ENCODE measurements at regions not wholly inside any gene's neighbourhood (a gene's known extent, or its start where the extent isn't known, plus 50 kb on each side); places are given as distances from the start of the nearest gene placed in this dataset.
"Not testable (repeated sequence)": the region's sequence is repeated elsewhere in the genome, so short reads cannot be mapped to it uniquely, and the experiment has no call there.

- Mint-ChIP-seq H3K27ac (no peak overlapping the region), H3K4me1 (no peaks in the 10 kb centered on the region), H3K9me3 (peaks cover 7% of the 10 kb centered on the region), H3K27me3 (no peaks in the 10 kb centered on the region), H3K36me3 (ENCODE audit: low read depth) (no peaks in the 10 kb centered on the region), H3K4me3 (no peak overlapping the region)
- DNase-seq (no peak), ATAC-seq (no peak)
Measured at GRCh38 chr1:82785268-82785790, 984.6 kb downstream of the ADGRL2 start.

GRCh38 chr1:82783044-82783443 is 982.3 kb downstream of the ADGRL2 start:
- no peak for ATAC-seq

GRCh38 chr1:82782599-82782998 is 981.9 kb downstream of the ADGRL2 start:
- Mint-ChIP-seq H3K4me1 (no peaks in the 10 kb centered on the region), H3K4me3 (no peak overlapping the region), H3K36me3 (ENCODE audit: low read depth) (no peaks in the 10 kb centered on the region), H3K9me3 (no peaks in the 10 kb centered on the region), H3K27ac (no peak overlapping the region), H3K27me3 (no peaks in the 10 kb centered on the region)
- DNase-seq = no peak
- ATAC-seq = no peak

More at GRCh38 chr1:82783044-82783443, 982.3 kb downstream of the ADGRL2 start:
- no peaks in the 10 kb centered on the region for H3K4me1 Mint-ChIP-seq
- no peaks in the 10 kb centered on the region for H3K36me3 Mint-ChIP-seq (ENCODE audit: low read depth)
- H3K4me3 Mint-ChIP-seq = no peak overlapping the region
- H3K9me3 Mint-ChIP-seq = no peaks in the 10 kb centered on the region
- no peak for DNase-seq
- no peaks in the 10 kb centered on the region for H3K27me3 Mint-ChIP-seq
- no peak overlapping the region for H3K27ac Mint-ChIP-seq

GRCh38 chr1:82778612-82779011 is 977.9 kb downstream of the ADGRL2 start:
- H3K36me3 Mint-ChIP-seq (ENCODE audit: low read depth) = no peaks in the 10 kb centered on the region
- no peak overlapping the region for H3K27ac Mint-ChIP-seq
- no peak for DNase-seq
- no peaks in the 10 kb centered on the region for H3K27me3 Mint-ChIP-seq
- peaks cover 4% of the 10 kb centered on the region for H3K9me3 Mint-ChIP-seq
- H3K4me3 Mint-ChIP-seq = no peak overlapping the region
- ATAC-seq = no peak
- no peaks in the 10 kb centered on the region for H3K4me1 Mint-ChIP-seq

- H3K36me3 Mint-ChIP-seq (ENCODE audit: low read depth) = no peaks in the 10 kb centered on the region
- no peak for ATAC-seq
- H3K4me3 Mint-ChIP-seq = no peak overlapping the region
- H3K9me3 Mint-ChIP-seq = peaks cover 4% of the 10 kb centered on the region
- no peak for DNase-seq
- no peak overlapping the region for H3K27ac Mint-ChIP-seq
- no peaks in the 10 kb centered on the region for H3K4me1 Mint-ChIP-seq
- no peaks in the 10 kb centered on the region for H3K27me3 Mint-ChIP-seq
Measured at GRCh38 chr1:82777240-82777639, 976.5 kb downstream of the ADGRL2 start.

GRCh38 chr1:82776730-82777129 is 976.0 kb downstream of the ADGRL2 start:
- not testable (repeated sequence) for H3K4me3 Mint-ChIP-seq, ATAC-seq

GRCh38 chr1:82775406-82776000 is 974.8 kb downstream of the ADGRL2 start:
- no peaks in the 10 kb centered on the region for H3K4me1 Mint-ChIP-seq
- DNase-seq (peak; percentile 49), ATAC-seq (no peak)
- no peaks in the 10 kb centered on the region for H3K36me3 Mint-ChIP-seq (ENCODE audit: low read depth)
- H3K4me3 Mint-ChIP-seq = no peak overlapping the region
- H3K27me3 Mint-ChIP-seq = no peaks in the 10 kb centered on the region
- H3K27ac Mint-ChIP-seq = no peak overlapping the region
- H3K9me3 Mint-ChIP-seq = peaks cover 4% of the 10 kb centered on the region

More at GRCh38 chr1:82776730-82777129, 976.0 kb downstream of the ADGRL2 start:
- H3K4me1 Mint-ChIP-seq; H3K36me3 Mint-ChIP-seq (ENCODE audit: low read depth); H3K27me3 Mint-ChIP-seq; DNase-seq; H3K9me3 Mint-ChIP-seq; H3K27ac Mint-ChIP-seq: not testable (repeated sequence)

GRCh38 chr1:82762829-82763532 is 962.2 kb downstream of the ADGRL2 start:
- no peak for DNase-seq

GRCh38 chr1:82759035-82759434 is 958.3 kb downstream of the ADGRL2 start:
- Mint-ChIP-seq H3K9me3 (no peaks in the 10 kb centered on the region), H3K4me1 (no peaks in the 10 kb centered on the region), H3K27ac (no peak overlapping the region), H3K4me3 (no peak overlapping the region), H3K27me3 (no peaks in the 10 kb centered on the region), H3K36me3 (ENCODE audit: low read depth) (no peaks in the 10 kb centered on the region)
- ATAC-seq = no peak
- DNase-seq = no peak

More at GRCh38 chr1:82762829-82763532, 962.2 kb downstream of the ADGRL2 start:
- no peak overlapping the region for H3K4me3 Mint-ChIP-seq
- H3K27ac Mint-ChIP-seq = no peak overlapping the region
- H3K36me3 Mint-ChIP-seq (ENCODE audit: low read depth) = no peaks in the 10 kb centered on the region
- ATAC-seq = no peak
- no peaks in the 10 kb centered on the region for H3K27me3 Mint-ChIP-seq
- H3K4me1 Mint-ChIP-seq = no peaks in the 10 kb centered on the region
- H3K9me3 Mint-ChIP-seq = no peaks in the 10 kb centered on the region

- ATAC-seq (no peak), DNase-seq (no peak)
- no peaks in the 10 kb centered on the region for H3K9me3 Mint-ChIP-seq
- H3K27ac Mint-ChIP-seq = no peak overlapping the region
- H3K36me3 Mint-ChIP-seq (ENCODE audit: low read depth) = no peaks in the 10 kb centered on the region
- H3K4me1 Mint-ChIP-seq = no peaks in the 10 kb centered on the region
- H3K4me3 Mint-ChIP-seq = no peak overlapping the region
- no peaks in the 10 kb centered on the region for H3K27me3 Mint-ChIP-seq
Measured at GRCh38 chr1:82755671-82756070, 954.9 kb downstream of the ADGRL2 start.

GRCh38 chr1:82755191-82755590 is 954.5 kb downstream of the ADGRL2 start:
- Mint-ChIP-seq H3K36me3 (ENCODE audit: low read depth) (no peaks in the 10 kb centered on the region), H3K27ac (no peak overlapping the region), H3K27me3 (no peaks in the 10 kb centered on the region), H3K4me1 (no peaks in the 10 kb centered on the region), H3K4me3 (no peak overlapping the region), H3K9me3 (no peaks in the 10 kb centered on the region)
- no peak for ATAC-seq
- DNase-seq = no peak

- Mint-ChIP-seq H3K4me3 (no peak overlapping the region), H3K36me3 (ENCODE audit: low read depth) (no peaks in the 10 kb centered on the region), H3K4me1 (no peaks in the 10 kb centered on the region), H3K27me3 (no peaks in the 10 kb centered on the region), H3K9me3 (no peaks in the 10 kb centered on the region), H3K27ac (no peak overlapping the region)
- DNase-seq (no peak), ATAC-seq (no peak)
Measured at GRCh38 chr1:82752046-82752445, 951.3 kb downstream of the ADGRL2 start.

- no peak for DNase-seq
- H3K36me3 Mint-ChIP-seq (ENCODE audit: low read depth) = peaks cover 2% of the 10 kb centered on the region
- no peak for ATAC-seq
- H3K27ac Mint-ChIP-seq = no peak overlapping the region
- H3K4me3 Mint-ChIP-seq = no peak overlapping the region
- no peaks in the 10 kb centered on the region for H3K27me3 Mint-ChIP-seq
- peaks cover 21% of the 10 kb centered on the region for H3K9me3 Mint-ChIP-seq
- no peaks in the 10 kb centered on the region for H3K4me1 Mint-ChIP-seq
Measured at GRCh38 chr1:82733645-82734044, 932.9 kb downstream of the ADGRL2 start.

GRCh38 chr1:82731216-82731615 is 930.5 kb downstream of the ADGRL2 start:
- Mint-ChIP-seq H3K27ac (no peak overlapping the region), H3K9me3 (peaks cover 22% of the 10 kb centered on the region), H3K4me3 (no peak overlapping the region), H3K4me1 (no peaks in the 10 kb centered on the region), H3K27me3 (no peaks in the 10 kb centered on the region), H3K36me3 (ENCODE audit: low read depth) (peaks cover 2% of the 10 kb centered on the region)
- ATAC-seq = no peak
- DNase-seq = no peak

GRCh38 chr1:82728206-82728605 is 927.5 kb downstream of the ADGRL2 start:
- Mint-ChIP-seq H3K36me3 (ENCODE audit: low read depth) (peaks cover 2% of the 10 kb centered on the region), H3K4me1 (no peaks in the 10 kb centered on the region), H3K4me3 (no peak overlapping the region), H3K27ac (no peak overlapping the region), H3K9me3 (peaks cover 25% of the 10 kb centered on the region), H3K27me3 (no peaks in the 10 kb centered on the region)
- no peak for ATAC-seq
- no peak for DNase-seq
